ENCODE measurements at regions not wholly inside any gene's neighbourhood (a gene's known extent, or its start where the extent isn't known, plus 50 kb on each side); places are given as distances from the start of the nearest gene placed in this dataset.
"Not testable (repeated sequence)": the region's sequence is repeated elsewhere in the genome, so short reads cannot be mapped to it uniquely, and the experiment has no call there.

GRCh38 chr15:20300351-20301040 lies 241.1 kb downstream of the GOLGA6L6 start:
- H4K8ac ChIP-seq (ENCODE audit: extremely low read depth, insufficient read depth, low read length); H2AK5ac ChIP-seq (ENCODE audit: low read depth, low read length); H2BK12ac ChIP-seq (ENCODE audit: low read depth, low read length); H3K14ac ChIP-seq (ENCODE audit: insufficient read length); H2BK120ac ChIP-seq (replicated peaks; ENCODE audit: low read depth, low read length); H4K20me1 ChIP-seq (replicated peaks in 1 of 2; ENCODE audit: control insufficient read depth in 1 of 2, insufficient read depth in 2 of 2, low read length in 2 of 2); H4K5ac ChIP-seq (ENCODE audit: insufficient read length, low read depth, low read length); H3K4me3 ChIP-seq (ENCODE audit: extremely low read depth in 1 of 4, insufficient read depth in 2 of 4, low read depth in 3 of 4, low read length in 4 of 4); CTCF ChIA-PET (ENCODE audit: partially characterized antibody); H2BK15ac ChIP-seq (ENCODE audit: low read length); FAIRE-seq; H3K9ac ChIP-seq (replicated peaks in 1 of 4; ENCODE audit: extremely low read depth in 1 of 4, low read depth in 3 of 4, low read length in 3 of 4); H3K27me3 ChIP-seq (replicated peaks in 1 of 4; ENCODE audit: control insufficient read depth in 3 of 4, extremely low read depth in 1 of 4, insufficient read depth in 3 of 4, low read length in 3 of 4); H3K23ac ChIP-seq (ENCODE audit: insufficient read length); H2BK20ac ChIP-seq (ENCODE audit: low read length); H4K91ac ChIP-seq (replicated peaks; ENCODE audit: insufficient read length, low read length); H3K79me2 ChIP-seq (ENCODE audit: control insufficient read depth in 1 of 2, insufficient read depth in 2 of 2, low read length in 2 of 2); H3K18ac ChIP-seq (ENCODE audit: extremely low read depth, low read length); H3K36me3 ChIP-seq (ENCODE audit: control insufficient read depth in 2 of 4, insufficient read depth in 4 of 4, low read length in 3 of 4); H3K4me1 ChIP-seq (replicated peaks in 1 of 4; ENCODE audit: control insufficient read depth in 3 of 4, insufficient read depth in 4 of 4, low read length in 3 of 4); H3K4me2 ChIP-seq (ENCODE audit: insufficient read depth in 1 of 2, low read depth in 2 of 2, low read length in 2 of 2); DNase-seq (ENCODE audit: low read depth in 1 of 2, low spot score in 2 of 2); H3K27ac ChIP-seq (ENCODE audit: low read depth, low read length); H3K56ac ChIP-seq (replicated peaks; ENCODE audit: insufficient read length, low read depth, low read length); H2AFZ ChIP-seq (ENCODE audit: low read length); POLR2A ChIA-PET (ENCODE audit: partially characterized antibody); H2BK5ac ChIP-seq (ENCODE audit: low read depth, low read length); H3K79me1 ChIP-seq (ENCODE audit: low read depth, low read length); H3K23me2 ChIP-seq (ENCODE audit: low read depth, low read length); H3K4ac ChIP-seq (replicated peaks; ENCODE audit: insufficient read length, low read depth, low read length): not testable (repeated sequence)
- H3K9me3 ChIP-seq (ENCODE audit: insufficient read depth in 2 of 2, low read depth in 1 of 2, low read length in 1 of 2), result peaks cover 0 to 56% of the 10 kb centered on the region in 2 experiments; a peak in 3 of 4 replicates
- 84% methylated on average over 18 of the region's 19 CpGs; no CpG with 5 or more reads in 1 of the 2 experiments for WGBS, 2 experiments (ENCODE audit: extremely low coverage in 1 of 2, insufficient coverage in 1 of 2, insufficient read length in 1 of 2, insufficient replicate concordance in 2 of 2, low coverage in 1 of 2, low lambda C conversion rate in 2 of 2, missing lambda C conversion rate in 1 of 2)

- H4K91ac ChIP-seq (replicated peaks; ENCODE audit: insufficient read length, low read length); H3K27ac ChIP-seq (ENCODE audit: low read depth, low read length): not testable (repeated sequence)
- peaks cover 4 to 50% of the 10 kb centered on the region in 2 experiments for H3K9me3 ChIP-seq (ENCODE audit: insufficient read depth in 2 of 2, low read depth in 1 of 2, low read length in 1 of 2)
Measured at GRCh38 chr15:20297603-20298123, 243.9 kb downstream of the GOLGA6L6 start.

More at GRCh38 chr15:20297603-20298123, 243.9 kb downstream of the GOLGA6L6 start:
- H3K4ac ChIP-seq (replicated peaks; ENCODE audit: insufficient read length, low read depth, low read length); H3K14ac ChIP-seq (ENCODE audit: insufficient read length); H2BK15ac ChIP-seq (ENCODE audit: low read length); H2AFZ ChIP-seq (ENCODE audit: low read length); DNase-seq (ENCODE audit: low read depth in 1 of 2, low spot score in 2 of 2); H2BK12ac ChIP-seq (ENCODE audit: low read depth, low read length); CTCF ChIA-PET (ENCODE audit: partially characterized antibody); H2BK120ac ChIP-seq (replicated peaks; ENCODE audit: low read depth, low read length); H3K4me1 ChIP-seq (replicated peaks in 1 of 4; ENCODE audit: control insufficient read depth in 3 of 4, insufficient read depth in 4 of 4, low read length in 3 of 4); H3K18ac ChIP-seq (ENCODE audit: extremely low read depth, low read length); H3K56ac ChIP-seq (replicated peaks; ENCODE audit: insufficient read length, low read depth, low read length); POLR2A ChIA-PET (ENCODE audit: partially characterized antibody); H4K20me1 ChIP-seq (replicated peaks in 1 of 2; ENCODE audit: control insufficient read depth in 1 of 2, insufficient read depth in 2 of 2, low read length in 2 of 2); H4K8ac ChIP-seq (ENCODE audit: extremely low read depth, insufficient read depth, low read length); H4K5ac ChIP-seq (ENCODE audit: insufficient read length, low read depth, low read length); H3K36me3 ChIP-seq (ENCODE audit: control insufficient read depth in 2 of 4, insufficient read depth in 4 of 4, low read length in 3 of 4); H3K9ac ChIP-seq (replicated peaks in 1 of 4; ENCODE audit: extremely low read depth in 1 of 4, low read depth in 3 of 4, low read length in 3 of 4); H3K4me3 ChIP-seq (ENCODE audit: extremely low read depth in 1 of 4, insufficient read depth in 2 of 4, low read depth in 3 of 4, low read length in 4 of 4); H3K23me2 ChIP-seq (ENCODE audit: low read depth, low read length); H3K79me2 ChIP-seq (ENCODE audit: control insufficient read depth in 1 of 2, insufficient read depth in 2 of 2, low read length in 2 of 2); H2BK5ac ChIP-seq (ENCODE audit: low read depth, low read length); H2BK20ac ChIP-seq (ENCODE audit: low read length); H3K79me1 ChIP-seq (ENCODE audit: low read depth, low read length); H3K23ac ChIP-seq (ENCODE audit: insufficient read length); FAIRE-seq; H3K4me2 ChIP-seq (ENCODE audit: insufficient read depth in 1 of 2, low read depth in 2 of 2, low read length in 2 of 2); H2AK5ac ChIP-seq (ENCODE audit: low read depth, low read length); H3K27me3 ChIP-seq (replicated peaks in 1 of 4; ENCODE audit: control insufficient read depth in 3 of 4, extremely low read depth in 1 of 4, insufficient read depth in 3 of 4, low read length in 3 of 4): not testable (repeated sequence)
- WGBS, 2 experiments (ENCODE audit: extremely low coverage in 1 of 2, insufficient coverage in 1 of 2, insufficient read length in 1 of 2, insufficient replicate concordance in 2 of 2, low coverage in 1 of 2, low lambda C conversion rate in 2 of 2, missing lambda C conversion rate in 1 of 2), result 93% methylated on average over 2 of the region's 3 CpGs; no CpG with 5 or more reads in 1 of the 2 experiments
